ENCODE measurements at regions not wholly inside any gene's neighbourhood (a gene's known extent, or its start where the extent isn't known, plus 50 kb on each side); places are given as distances from the start of the nearest gene placed in this dataset.
A peak's percentile ranks its signal among the peaks of the same experiment; 100 is the strongest.

DNA sequence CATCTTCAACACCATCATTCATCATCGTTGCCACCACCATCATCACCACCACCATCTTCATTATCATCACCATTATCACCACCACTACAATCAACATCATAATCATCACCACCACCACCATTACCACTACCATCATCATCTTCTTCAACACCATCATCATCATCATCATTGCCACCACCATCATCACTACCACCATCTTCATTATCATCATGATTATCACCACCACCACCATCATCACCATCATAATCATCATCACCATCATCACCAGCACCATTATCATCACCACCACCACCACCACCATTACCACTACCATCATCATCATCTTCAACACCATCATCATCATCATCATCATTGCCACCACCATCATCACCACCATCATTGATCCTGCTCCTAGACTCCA is 112.7 kb downstream of the OAT start:
- no peak for DNase-seq (ENCODE audit: low read depth in 4 of 4, low spot score in 2 of 4)

GRCh38 chr10:124305131-124305530 is 113.6 kb downstream of the OAT start:
- DNase-seq (ENCODE audit: low read depth in 4 of 4, low spot score in 2 of 4): no peak

- DNase-seq (ENCODE audit: low read depth in 4 of 4, low spot score in 2 of 4): no peak
Observed at GRCh38 chr10:124303662-124304418, 114.9 kb downstream of the OAT start.

DNA sequence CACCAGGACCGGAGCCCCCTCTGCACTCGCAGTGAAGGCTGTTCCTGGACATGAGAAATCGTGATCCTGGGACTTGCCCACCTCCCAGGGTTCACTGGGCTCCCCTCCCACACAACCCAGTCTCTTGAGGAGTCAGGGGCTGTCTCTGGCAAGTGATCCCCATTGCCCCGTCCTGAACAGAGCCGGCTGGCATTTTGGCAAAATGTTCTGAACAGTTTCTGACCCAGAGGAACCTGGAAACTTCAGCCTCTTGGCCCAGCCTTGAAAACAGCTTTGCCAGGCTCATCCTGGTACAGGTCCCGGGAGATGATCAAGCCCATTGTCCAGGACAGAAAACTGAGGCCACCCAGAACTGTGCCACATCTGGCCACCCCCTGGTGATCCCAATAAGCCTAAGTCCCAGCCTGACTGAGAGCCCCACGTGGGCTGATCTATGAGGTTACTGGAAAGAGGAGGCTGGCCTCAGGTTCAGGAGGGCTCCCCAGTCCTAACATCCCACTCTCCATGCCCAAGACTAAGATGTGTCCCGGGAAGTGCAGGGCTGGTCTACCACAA is 115.7 kb downstream of the OAT start:
- no peak for DNase-seq (ENCODE audit: low read depth in 4 of 4, low spot score in 2 of 4)

GRCh38 chr10:124301736-124302135 is 117.0 kb downstream of the OAT start:
- no peak for DNase-seq (ENCODE audit: low read depth in 4 of 4, low spot score in 2 of 4)

GRCh38 chr10:124300735-124301134 is 118.0 kb downstream of the OAT start:
- DNase-seq (ENCODE audit: low read depth in 4 of 4, low spot score in 2 of 4): no peak

GRCh38 chr10:124300224-124300623 is 118.5 kb downstream of the OAT start:
- no peak for DNase-seq (ENCODE audit: low read depth in 4 of 4, low spot score in 2 of 4)

DNA sequence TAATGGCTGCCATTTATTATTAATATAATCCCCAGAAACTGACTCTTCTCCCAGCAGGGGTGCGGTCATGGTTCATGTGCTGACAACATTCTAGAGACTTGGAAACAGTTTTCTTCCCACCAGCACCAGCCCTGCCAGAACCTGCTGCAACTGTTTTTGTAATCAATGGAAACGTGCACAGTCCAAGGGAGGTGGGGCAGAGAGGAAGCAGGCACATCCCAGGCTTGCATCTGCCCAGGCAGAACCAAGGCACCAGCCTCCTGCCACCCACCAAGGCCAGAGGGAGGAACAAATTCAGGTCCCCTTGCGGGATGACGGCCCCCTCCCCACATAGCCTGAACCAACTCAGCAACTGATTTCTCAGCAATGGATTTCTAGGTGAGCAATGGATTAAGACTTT is 119.0 kb downstream of the OAT start:
- no peak for DNase-seq (ENCODE audit: low read depth in 4 of 4, low spot score in 2 of 4)

DNA sequence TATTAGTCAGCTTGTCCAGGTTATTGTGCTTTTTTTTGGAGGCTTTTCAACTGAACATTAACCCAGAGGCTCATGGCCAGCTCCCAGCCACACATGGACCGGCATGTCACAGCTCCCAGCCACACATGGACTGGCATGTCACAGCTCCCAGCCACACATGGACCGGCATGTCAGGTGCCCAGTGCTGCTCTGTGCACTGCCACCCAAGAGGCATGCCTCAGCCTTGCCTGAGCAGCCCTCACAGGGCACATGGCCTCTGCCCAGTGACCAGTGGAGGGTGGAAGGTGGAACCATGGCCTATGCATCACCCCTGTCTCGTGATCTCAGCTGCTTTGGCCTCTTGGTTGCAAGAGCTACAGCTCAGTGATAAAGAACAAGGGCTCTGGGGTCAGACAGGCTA is 119.8 kb downstream of the OAT start:
- DNase-seq (ENCODE audit: low read depth in 4 of 4, low spot score in 2 of 4): no peak

DNA sequence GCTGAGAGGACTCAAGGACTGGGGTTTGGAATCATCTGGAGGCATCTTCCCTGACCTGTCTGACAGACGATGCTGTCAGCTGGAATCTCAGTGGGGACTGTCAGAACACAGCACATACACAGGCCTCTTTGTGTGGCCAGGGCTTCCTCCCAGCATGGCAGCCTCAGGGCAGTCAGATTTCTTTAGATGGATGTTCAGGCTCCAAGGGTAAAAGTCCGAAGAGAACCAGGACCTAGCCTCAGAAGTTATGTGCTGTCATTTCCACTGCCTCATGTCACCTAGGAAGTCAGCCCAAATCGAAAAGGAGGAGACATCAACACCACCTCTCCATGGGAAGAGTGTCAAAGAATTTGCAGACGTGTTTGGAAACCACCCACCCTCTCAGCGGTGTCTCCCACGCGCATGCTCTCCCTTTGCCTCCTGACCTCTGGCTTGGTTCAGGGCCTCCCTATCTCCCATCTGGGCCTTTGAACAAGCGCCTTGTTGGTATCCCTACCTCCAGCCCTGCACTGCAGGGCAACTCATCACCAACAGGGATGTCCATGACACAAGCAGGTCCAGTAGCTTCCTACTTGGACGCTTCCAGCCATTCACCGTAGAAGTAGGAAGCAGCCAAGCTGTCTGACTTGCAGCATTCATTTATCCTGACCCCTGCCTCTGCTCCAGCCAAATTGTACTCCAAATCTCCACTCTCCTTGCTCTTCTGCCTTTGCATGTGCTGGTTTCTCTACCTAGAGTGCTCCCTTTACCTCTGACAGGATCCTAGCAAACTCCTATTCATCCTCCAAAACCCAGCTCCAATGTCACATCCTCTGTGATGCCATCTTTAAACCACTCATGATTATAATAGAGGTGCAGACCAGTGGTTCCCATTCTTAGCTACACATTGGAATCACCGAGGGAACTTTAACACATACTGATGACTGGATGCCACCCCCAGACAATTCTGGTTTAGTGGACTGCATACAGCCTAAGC is 121.6 kb downstream of the OAT start:
- DNase-seq (ENCODE audit: low read depth in 4 of 4, low spot score in 2 of 4): no peak

GRCh38 chr10:124296121-124296812 is 122.5 kb downstream of the OAT start:
- peak in 1 of 4 donors; percentile 49 for DNase-seq (ENCODE audit: low read depth in 4 of 4, low spot score in 2 of 4)

GRCh38 chr10:124294811-124295770 is 123.6 kb downstream of the OAT start:
- DNase-seq (ENCODE audit: low read depth in 4 of 4, low spot score in 2 of 4): no peak

GRCh38 chr10:124293616-124294449 is 124.9 kb downstream of the OAT start:
- DNase-seq (ENCODE audit: low read depth in 4 of 4, low spot score in 2 of 4): no peak

DNA sequence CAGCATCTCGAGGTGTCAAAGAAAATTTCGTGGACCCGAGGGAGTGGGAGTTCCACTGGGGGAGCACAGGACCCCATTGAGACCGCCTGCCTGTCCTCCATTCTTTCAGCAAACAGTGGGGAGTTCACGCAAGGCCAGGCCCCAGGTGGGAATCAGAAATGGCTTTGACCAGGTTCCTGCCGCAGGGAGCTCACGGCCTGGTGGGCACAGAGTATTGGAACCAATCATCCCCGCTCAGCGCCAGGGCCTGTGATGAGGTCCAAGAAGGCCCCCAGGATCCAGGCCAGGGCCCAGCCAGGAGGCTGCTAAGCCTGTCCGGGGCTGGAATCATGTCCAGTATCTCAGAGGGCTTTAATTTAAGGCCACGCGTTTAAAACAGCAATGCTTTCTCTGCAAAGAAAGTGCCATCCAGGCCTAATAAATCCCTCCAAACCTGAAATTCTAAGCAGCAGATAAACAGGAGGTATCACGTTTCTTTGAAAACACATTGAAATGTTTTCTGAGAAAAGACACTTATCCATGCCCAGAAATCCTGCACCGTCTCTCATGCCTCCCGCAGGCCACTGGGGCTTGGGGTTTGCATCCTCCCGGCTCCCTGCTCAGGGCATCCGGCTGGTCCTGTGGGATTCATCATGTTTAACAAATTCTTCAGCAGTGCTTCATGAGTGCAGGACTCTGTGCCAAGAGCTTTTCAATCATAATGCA is 125.7 kb downstream of the OAT start:
- DNase-seq (ENCODE audit: low read depth in 4 of 4, low spot score in 2 of 4): peak in 2 of 4 donors; percentile 42 to 52

- DNase-seq (ENCODE audit: low read depth in 4 of 4, low spot score in 2 of 4): no peak
Observed at GRCh38 chr10:124291001-124291701, 127.6 kb downstream of the OAT start.

- no peak for DNase-seq (ENCODE audit: low read depth in 4 of 4, low spot score in 2 of 4)
Observed at GRCh38 chr10:124289851-124290795, 128.6 kb downstream of the OAT start.
